ENCODE measurements at regions not wholly inside any gene's neighbourhood (a gene's known extent, or its start where the extent isn't known, plus 50 kb on each side); places are given as distances from the start of the nearest gene placed in this dataset.

DNA sequence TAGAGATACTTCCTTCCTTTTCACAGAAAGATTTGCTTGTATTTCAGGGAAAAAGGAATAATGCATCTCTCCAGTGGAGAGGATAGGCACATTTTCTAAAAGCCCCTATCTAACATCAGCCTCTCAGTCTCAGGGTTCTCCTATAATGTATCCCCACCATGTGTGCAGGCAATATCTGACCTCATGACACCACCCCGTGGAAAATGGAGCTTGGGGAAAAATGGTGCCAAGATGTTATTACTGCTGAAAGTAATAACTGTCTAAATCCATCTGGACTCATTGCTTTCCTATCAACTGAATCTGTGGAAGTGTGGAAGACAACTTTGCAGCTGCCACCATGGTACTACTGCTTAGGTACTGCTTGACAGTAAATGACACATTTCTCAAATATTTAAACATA is 574.3 kb downstream of the LRRC70 start:
- no peak for DNase-seq
- TF ChIP-seq GATA1 (IDR thresholded peaks at IDR 0.05; ENCODE audit: low read depth, low read length), result no peak
- TF ChIP-seq POLR2A (IDR thresholded peaks at IDR 0.05; ENCODE audit: low read length), result no peak

GRCh38 chr5:63145167-63145566 is 566.5 kb downstream of the LRRC70 start:
- no peak for TF ChIP-seq GATA1 (IDR thresholded peaks at IDR 0.05; ENCODE audit: low read depth, low read length)
- TF ChIP-seq POLR2A (IDR thresholded peaks at IDR 0.05; ENCODE audit: low read length), result no peak
- DNase-seq, result no peak

- TF ChIP-seq GATA1 (IDR thresholded peaks at IDR 0.05; ENCODE audit: low read depth, low read length) (no peak), POLR2A (IDR thresholded peaks at IDR 0.05; ENCODE audit: low read length) (no peak)
- DNase-seq, result no peak
These were observed 563.0 kb downstream of the LRRC70 start for GRCh38 chr5:63141591-63141990.

DNA sequence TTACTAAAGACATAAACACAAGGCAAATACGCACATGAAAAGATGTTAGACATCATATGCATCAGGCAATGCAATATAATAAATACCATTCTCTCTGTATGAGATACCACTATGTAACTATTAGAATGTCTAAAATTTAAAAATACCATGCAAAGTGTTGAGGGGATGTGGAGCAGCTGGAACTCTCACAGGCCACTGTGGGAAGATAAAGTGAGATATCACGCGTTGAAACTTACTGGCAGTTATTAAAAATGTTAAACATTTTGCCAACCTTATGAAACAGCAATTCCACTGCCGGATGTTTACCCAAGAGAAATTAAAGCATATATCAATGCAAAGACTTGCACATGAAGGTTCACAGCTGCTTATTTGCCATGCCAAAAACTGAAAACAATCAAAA is 556.7 kb downstream of the LRRC70 start:
- DNase-seq, result no peak
- TF ChIP-seq POLR2A (IDR thresholded peaks at IDR 0.05; ENCODE audit: low read length), result no peak
- no peak for TF ChIP-seq GATA1 (IDR thresholded peaks at IDR 0.05; ENCODE audit: low read depth, low read length)

DNA sequence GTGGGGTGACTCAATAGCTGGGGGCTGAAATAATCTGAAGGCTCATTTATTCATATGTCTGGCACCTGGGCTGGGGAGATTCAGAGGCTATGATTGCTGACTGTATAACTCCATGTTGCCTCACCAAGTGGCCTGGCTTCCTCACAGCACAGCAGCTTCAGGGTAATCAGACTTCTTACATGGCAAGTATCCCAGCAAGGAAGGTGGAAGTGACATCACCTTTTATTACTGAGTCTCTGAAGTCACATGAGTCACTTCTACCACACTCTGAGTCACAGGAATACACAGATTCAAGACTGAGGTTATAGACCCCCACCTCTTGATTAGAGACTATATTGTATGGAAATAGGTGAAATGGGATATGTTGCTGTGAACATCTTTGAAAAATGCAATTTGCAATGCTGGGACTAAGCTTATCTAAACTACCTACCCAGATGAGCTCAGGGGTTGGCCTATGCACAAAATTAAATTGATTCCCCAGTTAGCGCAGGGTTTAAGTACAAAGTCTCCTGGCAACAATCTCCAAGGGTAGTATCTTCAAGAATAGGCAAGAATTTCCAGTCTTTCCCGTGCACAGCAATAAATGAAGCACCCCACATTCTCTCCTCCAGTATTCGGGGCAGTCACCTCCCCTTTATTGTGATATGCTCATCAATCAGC is 553.1 kb downstream of the LRRC70 start:
- TF ChIP-seq GATA1 (IDR thresholded peaks at IDR 0.05; ENCODE audit: low read depth, low read length) (no peak), POLR2A (IDR thresholded peaks at IDR 0.05; ENCODE audit: low read length) (no peak)
- peak in 1 of 2 experiments; percentile 1 for DNase-seq

DNA sequence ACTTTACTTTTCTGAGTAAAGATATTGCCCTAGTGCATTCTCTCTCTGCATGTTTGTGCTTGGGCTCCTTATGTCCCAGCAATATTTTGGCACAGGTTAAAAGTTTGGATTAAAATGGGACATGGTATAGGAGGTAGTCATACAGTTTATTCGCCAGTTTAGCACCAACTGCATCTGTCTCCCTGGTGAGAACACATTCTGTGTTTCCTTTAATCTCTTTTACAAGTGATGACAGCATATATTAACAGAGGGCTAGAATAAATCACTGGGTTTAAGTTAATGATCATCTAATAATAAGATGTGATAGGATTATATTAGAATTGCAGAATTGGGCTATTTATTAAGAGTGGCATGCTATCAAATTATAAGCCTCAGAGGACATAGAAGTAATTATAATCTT is 550.1 kb downstream of the LRRC70 start:
- TF ChIP-seq POLR2A (IDR thresholded peaks at IDR 0.05; ENCODE audit: low read length), result no peak
- no peak for TF ChIP-seq GATA1 (IDR thresholded peaks at IDR 0.05; ENCODE audit: low read depth, low read length)
- DNase-seq, result no peak

GRCh38 chr5:63128018-63128417 is 549.4 kb downstream of the LRRC70 start:
- DNase-seq, result no peak
- no peak for TF ChIP-seq POLR2A (IDR thresholded peaks at IDR 0.05; ENCODE audit: low read length)
- TF ChIP-seq GATA1 (IDR thresholded peaks at IDR 0.05; ENCODE audit: low read depth, low read length), result no peak

- DNase-seq, result no peak
- no peak for TF ChIP-seq GATA1 (IDR thresholded peaks at IDR 0.05; ENCODE audit: low read depth, low read length)
- TF ChIP-seq POLR2A (IDR thresholded peaks at IDR 0.05; ENCODE audit: low read length), result no peak
These were observed 548.4 kb downstream of the LRRC70 start for GRCh38 chr5:63127054-63127453.

DNA sequence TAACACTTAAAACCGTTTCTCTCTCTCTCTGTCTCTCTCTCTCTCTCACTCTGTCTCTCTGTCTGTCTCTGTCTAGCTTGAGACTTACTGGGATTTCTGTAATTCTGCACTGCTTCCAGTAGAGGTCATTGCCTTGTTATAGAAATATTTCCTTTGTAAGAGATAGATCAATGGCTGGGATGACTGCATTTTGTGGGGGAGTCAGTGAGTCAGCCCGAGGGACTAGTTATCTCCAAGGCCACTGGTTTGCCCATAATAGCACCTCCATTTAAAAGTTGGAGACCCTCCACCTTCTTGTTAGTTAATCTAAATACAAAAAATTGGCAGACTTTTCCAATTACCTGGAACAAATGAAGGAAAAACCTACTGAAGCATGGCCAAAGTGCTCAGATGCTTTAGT is 547.2 kb downstream of the LRRC70 start:
- no peak for TF ChIP-seq POLR2A (IDR thresholded peaks at IDR 0.05; ENCODE audit: low read length)
- TF ChIP-seq GATA1 (IDR thresholded peaks at IDR 0.05; ENCODE audit: low read depth, low read length), result no peak
- peak; percentile 1 to 4 for DNase-seq

- TF ChIP-seq POLR2A (IDR thresholded peaks at IDR 0.05; ENCODE audit: low read length), result no peak
- no peak for TF ChIP-seq GATA1 (IDR thresholded peaks at IDR 0.05; ENCODE audit: low read depth, low read length)
- no peak for DNase-seq
These were observed 546.8 kb downstream of the LRRC70 start for GRCh38 chr5:63125392-63125791.

- DNase-seq, result no peak
- TF ChIP-seq GATA1 (IDR thresholded peaks at IDR 0.05; ENCODE audit: low read depth, low read length), result no peak
These were observed 545.6 kb downstream of the LRRC70 start for GRCh38 chr5:63124266-63124665.

DNA sequence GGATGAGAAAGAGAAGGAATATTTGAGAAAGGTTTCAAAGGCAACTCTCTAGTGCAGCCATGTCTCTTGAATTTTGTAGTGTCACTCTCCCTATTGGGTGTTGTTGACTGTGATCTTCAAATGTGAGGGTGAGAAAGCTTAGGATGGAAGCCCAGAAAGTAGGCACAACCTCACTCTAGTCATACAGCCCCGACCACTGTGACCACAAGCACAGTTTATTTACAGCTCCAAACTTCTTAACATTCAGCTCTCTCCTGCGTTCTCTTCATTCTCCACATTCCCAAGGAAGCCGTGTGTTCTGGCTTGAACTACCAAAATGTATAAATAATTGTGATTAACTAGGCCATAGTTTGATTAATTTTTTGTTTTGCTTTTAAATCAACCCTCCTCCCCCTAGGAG is 542.9 kb downstream of the LRRC70 start:
- TF ChIP-seq GATA1 (IDR thresholded peaks at IDR 0.05; ENCODE audit: low read depth, low read length) (no peak), POLR2A (IDR thresholded peaks at IDR 0.05; ENCODE audit: low read length) (no peak)
- DNase-seq, result no peak

- DNase-seq, result no peak
- TF ChIP-seq GATA1 (IDR thresholded peaks at IDR 0.05; ENCODE audit: low read depth, low read length) (no peak), POLR2A (IDR thresholded peaks at IDR 0.05; ENCODE audit: low read length) (no peak)
These were observed 539.6 kb downstream of the LRRC70 start for GRCh38 chr5:63118221-63118620.

DNA sequence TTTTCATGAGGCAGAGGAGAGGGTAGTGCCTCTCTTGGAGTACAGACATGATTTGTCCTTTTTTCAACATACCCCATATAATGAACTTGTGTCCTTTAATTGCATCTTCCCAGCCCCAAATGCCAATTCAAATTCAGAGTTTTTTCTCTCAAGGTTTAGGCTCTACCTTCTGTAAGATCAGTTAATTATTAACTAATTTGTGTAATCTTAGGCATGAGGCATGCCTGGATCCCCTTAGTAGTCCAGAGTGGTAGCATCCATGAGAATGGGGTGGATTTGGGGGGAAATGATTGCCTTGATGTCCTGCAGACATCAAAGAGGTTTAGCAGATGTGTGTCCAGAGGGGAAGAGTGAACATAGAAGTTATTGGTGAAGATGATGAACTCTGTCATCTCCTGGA is 533.3 kb downstream of the LRRC70 start:
- no peak for DNase-seq
- TF ChIP-seq POLR2A (IDR thresholded peaks at IDR 0.05; ENCODE audit: low read length), result no peak

DNA sequence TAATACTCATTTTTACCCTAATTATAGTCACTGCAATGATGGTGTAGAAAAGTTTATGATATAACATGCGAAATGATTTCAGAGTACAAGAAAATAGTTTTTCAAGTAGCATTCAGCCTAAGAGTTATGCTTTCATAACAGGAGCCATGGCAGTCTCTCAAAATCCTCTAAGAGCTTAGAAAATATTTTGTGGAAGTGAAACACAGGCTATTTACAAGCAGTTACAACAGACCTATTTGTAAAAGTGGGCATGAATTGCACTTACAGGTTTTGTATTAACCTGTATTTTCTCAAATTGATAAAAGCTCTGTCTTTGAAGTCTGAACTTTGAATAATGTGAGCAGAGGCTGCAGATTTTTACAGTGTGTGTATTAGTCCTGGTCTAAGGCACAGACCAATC is 523.3 kb downstream of the LRRC70 start:
- DNase-seq, result no peak
- TF ChIP-seq POLR2A (IDR thresholded peaks at IDR 0.05; ENCODE audit: low read length) (no peak), GATA1 (IDR thresholded peaks at IDR 0.05; ENCODE audit: low read depth, low read length) (no peak)

GRCh38 chr5:63097286-63097685 is 518.7 kb downstream of the LRRC70 start:
- DNase-seq, result peak in 1 of 2 experiments; percentile 27
- TF ChIP-seq POLR2A (IDR thresholded peaks at IDR 0.05; ENCODE audit: low read length) (no peak), GATA1 (IDR thresholded peaks at IDR 0.05; ENCODE audit: low read depth, low read length) (no peak)
